ENCODE measurements at regions not wholly inside any gene's neighbourhood (a gene's known extent, or its start where the extent isn't known, plus 50 kb on each side); places are given as distances from the start of the nearest gene placed in this dataset.

GRCh38 chr13:32947411-32948276 is 68.6 kb upstream of the KL start:
- H3K36me3 Mint-ChIP-seq: no peaks in the 10 kb centered on the region
- ChIA-PET CTCF (no interaction called here), POLR2A (no interaction called here)
- H3K4me3 Mint-ChIP-seq: no peak overlapping the region
- no peak overlapping the region for H3K4me3 ChIP-seq (ENCODE audit: low read length)
- DNase-seq: no peak
- H3K36me3 ChIP-seq (ENCODE audit: insufficient read depth, low read length): no peaks in the 10 kb centered on the region
- no peak overlapping the region for H3K27ac ChIP-seq (ENCODE audit: low read depth, low read length)
- H3K9me3 Mint-ChIP-seq: no peaks in the 10 kb centered on the region
- no peaks in the 10 kb centered on the region for H3K4me1 Mint-ChIP-seq
- no peaks in the 10 kb centered on the region for H3K9me3 ChIP-seq (ENCODE audit: low read length)
- no peaks in the 10 kb centered on the region for H3K27me3 ChIP-seq (ENCODE audit: insufficient read depth, low read length, poor library complexity, severe bottlenecking)
- H3K27me3 Mint-ChIP-seq: peaks cover 0 to 3% of the 10 kb centered on the region in 2 donors
- H3K27ac Mint-ChIP-seq: no peak overlapping the region
- no peaks in the 10 kb centered on the region for H3K4me1 ChIP-seq (ENCODE audit: insufficient read depth, low read length)

- no peaks in the 10 kb centered on the region for H3K9me3 ChIP-seq (ENCODE audit: low read length)
- H3K27ac ChIP-seq (ENCODE audit: low read depth, low read length): no peak overlapping the region
- Mint-ChIP-seq H3K36me3 (no peaks in the 10 kb centered on the region), H3K9me3 (no peaks in the 10 kb centered on the region), H3K4me3 (no peak overlapping the region), H3K27ac (no peak overlapping the region), H3K27me3 (peaks cover 0 to 3% of the 10 kb centered on the region in 2 donors), H3K4me1 (no peaks in the 10 kb centered on the region)
- H3K36me3 ChIP-seq (ENCODE audit: insufficient read depth, low read length): no peaks in the 10 kb centered on the region
- POLR2A ChIA-PET: no interaction called here
- H3K4me1 ChIP-seq (ENCODE audit: insufficient read depth, low read length): no peaks in the 10 kb centered on the region
- DNase-seq: no peak
- H3K27me3 ChIP-seq (ENCODE audit: insufficient read depth, low read length, poor library complexity, severe bottlenecking): no peaks in the 10 kb centered on the region
- no peak overlapping the region for H3K4me3 ChIP-seq (ENCODE audit: low read length)
- CTCF ChIA-PET: no interaction called here
Observed at GRCh38 chr13:32949820-32950219, 66.4 kb upstream of the KL start.

DNA sequence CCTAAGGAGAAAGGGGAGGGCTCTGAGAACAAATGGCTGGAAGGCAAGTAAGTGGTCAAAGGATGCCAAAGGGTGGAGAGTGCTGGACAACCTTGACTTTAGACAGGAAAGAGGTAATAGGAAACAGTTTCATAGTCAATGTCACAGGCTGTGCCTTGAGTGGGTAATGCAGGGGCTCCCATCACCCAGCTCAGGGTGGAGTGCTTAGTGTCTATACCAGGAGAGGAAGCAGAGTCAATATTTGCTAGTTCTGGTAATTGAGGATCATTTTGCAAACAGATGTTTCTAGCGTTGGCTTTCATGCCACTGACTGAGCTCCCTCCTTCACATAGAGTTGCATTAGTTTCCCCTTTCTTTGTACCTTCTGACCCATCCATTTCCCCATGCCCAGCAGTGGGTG is 64.6 kb upstream of the KL start:
- Histone ChIP-seq H3K9me3 (ENCODE audit: low read length) (no peaks in the 10 kb centered on the region), H3K4me1 (ENCODE audit: insufficient read depth, low read length) (no peaks in the 10 kb centered on the region), H3K4me3 (ENCODE audit: low read length) (no peak overlapping the region), H3K36me3 (ENCODE audit: insufficient read depth, low read length) (no peaks in the 10 kb centered on the region), H3K27ac (ENCODE audit: low read depth, low read length) (no peak overlapping the region), H3K27me3 (ENCODE audit: insufficient read depth, low read length, poor library complexity, severe bottlenecking) (no peaks in the 10 kb centered on the region)
- H3K36me3 Mint-ChIP-seq: no peaks in the 10 kb centered on the region
- DNase-seq: no peak
- no peaks in the 10 kb centered on the region for H3K4me1 Mint-ChIP-seq
- POLR2A ChIA-PET: no interaction called here
- H3K27me3 Mint-ChIP-seq: peaks cover 0 to 3% of the 10 kb centered on the region in 2 donors
- CTCF ChIA-PET: no interaction called here
- H3K4me3 Mint-ChIP-seq: no peak overlapping the region
- peak overlapping the region in 1 of 8 donors; percentile 46 for H3K27ac Mint-ChIP-seq
- no peaks in the 10 kb centered on the region for H3K9me3 Mint-ChIP-seq

DNA sequence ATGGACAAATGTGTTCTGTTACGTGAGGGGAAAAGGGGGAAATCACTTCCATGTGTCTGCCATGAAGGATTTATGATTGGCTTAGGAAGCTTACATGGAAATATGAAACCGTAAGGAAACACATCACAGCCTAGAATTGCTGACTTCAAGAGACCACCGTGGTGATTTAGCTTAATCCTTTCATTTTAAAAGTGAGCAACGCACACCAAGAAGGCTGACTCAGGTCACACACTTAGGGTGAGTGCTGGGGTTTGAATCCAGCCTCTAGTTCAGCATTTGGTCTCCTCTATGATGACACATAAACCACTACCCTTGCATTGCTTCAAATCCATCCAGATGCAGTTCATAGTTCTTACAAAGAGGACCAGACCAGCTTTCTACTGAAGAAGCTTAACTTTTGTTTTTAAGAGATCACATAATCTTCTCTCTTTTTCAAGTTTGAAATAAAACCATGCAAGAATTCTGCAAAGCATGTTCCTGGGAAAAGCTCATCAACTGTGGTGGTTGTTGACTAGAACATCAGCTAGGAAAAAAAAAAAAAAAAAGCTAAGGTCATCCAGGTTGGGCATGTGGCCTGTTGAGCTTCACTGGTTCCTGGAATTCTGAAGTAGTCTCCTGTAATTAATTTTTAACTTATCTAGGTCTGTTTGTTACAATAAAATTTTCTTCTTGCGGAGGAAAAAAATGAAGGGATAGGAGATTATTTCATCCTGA is 60.2 kb upstream of the KL start:
- ChIA-PET CTCF (interaction anchor here (1.1 to 1.2 kb wide), 2 partner anchors 14 to 18 kb away, joined by 3 to 4 read pairs; no protein-coding TSS in a partner anchor), POLR2A (no interaction called here)
- H3K27me3 Mint-ChIP-seq: peaks cover 0 to 12% of the 10 kb centered on the region in 2 donors
- Histone ChIP-seq H3K27ac (ENCODE audit: low read depth, low read length) (no peak overlapping the region), H3K4me3 (ENCODE audit: low read length) (no peak overlapping the region), H3K4me1 (ENCODE audit: insufficient read depth, low read length) (no peaks in the 10 kb centered on the region), H3K9me3 (ENCODE audit: low read length) (no peaks in the 10 kb centered on the region), H3K36me3 (ENCODE audit: insufficient read depth, low read length) (no peaks in the 10 kb centered on the region), H3K27me3 (ENCODE audit: insufficient read depth, low read length, poor library complexity, severe bottlenecking) (no peaks in the 10 kb centered on the region)
- no peak overlapping the region for H3K27ac Mint-ChIP-seq
- no peaks in the 10 kb centered on the region for H3K4me1 Mint-ChIP-seq
- no peak for DNase-seq
- H3K9me3 Mint-ChIP-seq: no peaks in the 10 kb centered on the region
- no peak overlapping the region for H3K4me3 Mint-ChIP-seq
- no peaks in the 10 kb centered on the region for H3K36me3 Mint-ChIP-seq

GRCh38 chr13:32956595-32956933 is 59.7 kb upstream of the KL start:
- Histone ChIP-seq H3K27me3 (ENCODE audit: insufficient read depth, low read length, poor library complexity, severe bottlenecking) (no peaks in the 10 kb centered on the region), H3K4me1 (ENCODE audit: insufficient read depth, low read length) (no peaks in the 10 kb centered on the region), H3K4me3 (ENCODE audit: low read length) (no peak overlapping the region), H3K27ac (ENCODE audit: low read depth, low read length) (no peak overlapping the region), H3K36me3 (ENCODE audit: insufficient read depth, low read length) (no peaks in the 10 kb centered on the region), H3K9me3 (ENCODE audit: low read length) (no peaks in the 10 kb centered on the region)
- Mint-ChIP-seq H3K4me1 (no peaks in the 10 kb centered on the region), H3K9me3 (no peaks in the 10 kb centered on the region), H3K27ac (no peak overlapping the region), H3K27me3 (peaks cover 0 to 12% of the 10 kb centered on the region in 2 donors), H3K36me3 (no peaks in the 10 kb centered on the region), H3K4me3 (no peak overlapping the region)
- no peak for DNase-seq
- ChIA-PET CTCF (interaction anchor here (1.1 to 1.2 kb wide), 2 partner anchors 13 to 18 kb away, joined by 3 to 4 read pairs; no protein-coding TSS in a partner anchor), POLR2A (no interaction called here)

DNA sequence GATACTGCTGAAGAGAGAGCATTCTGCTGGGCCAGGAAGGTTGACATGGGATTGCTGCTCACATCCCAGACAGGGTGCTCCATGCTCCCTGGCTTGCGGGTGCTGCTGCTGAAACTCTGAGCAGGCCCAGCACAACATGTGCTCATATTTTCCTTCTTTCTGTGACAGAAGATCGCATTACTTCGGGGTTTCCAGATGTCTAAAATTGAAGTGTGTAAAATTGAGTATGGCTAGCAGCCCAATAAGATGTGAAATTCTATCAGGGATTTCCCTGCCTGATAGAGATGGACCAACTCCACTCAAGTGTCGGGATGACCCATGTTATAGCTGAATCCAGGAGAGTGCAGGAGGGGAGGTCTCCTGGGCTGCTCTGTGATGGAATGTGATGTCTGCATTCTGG is 55.6 kb upstream of the KL start:
- no peak overlapping the region for H3K27ac Mint-ChIP-seq
- no peak overlapping the region for H3K4me3 Mint-ChIP-seq
- peaks cover 0 to 9% of the 10 kb centered on the region in 2 donors for H3K27me3 Mint-ChIP-seq
- Histone ChIP-seq H3K9me3 (ENCODE audit: low read length) (no peaks in the 10 kb centered on the region), H3K4me1 (ENCODE audit: insufficient read depth, low read length) (no peaks in the 10 kb centered on the region), H3K27me3 (ENCODE audit: insufficient read depth, low read length, poor library complexity, severe bottlenecking) (no peaks in the 10 kb centered on the region), H3K36me3 (ENCODE audit: insufficient read depth, low read length) (no peaks in the 10 kb centered on the region), H3K4me3 (ENCODE audit: low read length) (no peak overlapping the region), H3K27ac (ENCODE audit: low read depth, low read length) (no peak overlapping the region)
- CTCF ChIA-PET: no interaction called here
- POLR2A ChIA-PET: no interaction called here
- DNase-seq: no peak
- H3K9me3 Mint-ChIP-seq: no peaks in the 10 kb centered on the region
- H3K4me1 Mint-ChIP-seq: no peaks in the 10 kb centered on the region
- H3K36me3 Mint-ChIP-seq: no peaks in the 10 kb centered on the region

- Mint-ChIP-seq H3K4me1 (no peaks in the 10 kb centered on the region), H3K27ac (no peak overlapping the region), H3K4me3 (no peak overlapping the region), H3K36me3 (no peaks in the 10 kb centered on the region), H3K27me3 (peaks cover 0 to 9% of the 10 kb centered on the region in 2 donors), H3K9me3 (peaks cover 0 to 2% (median 0%) of the 10 kb centered on the region in 5 donors)
- Histone ChIP-seq H3K4me1 (ENCODE audit: insufficient read depth, low read length) (no peaks in the 10 kb centered on the region), H3K36me3 (ENCODE audit: insufficient read depth, low read length) (no peaks in the 10 kb centered on the region), H3K27ac (ENCODE audit: low read depth, low read length) (no peak overlapping the region), H3K27me3 (ENCODE audit: insufficient read depth, low read length, poor library complexity, severe bottlenecking) (no peaks in the 10 kb centered on the region), H3K9me3 (ENCODE audit: low read length) (no peaks in the 10 kb centered on the region), H3K4me3 (ENCODE audit: low read length) (no peak overlapping the region)
- no peak for DNase-seq
- ChIA-PET POLR2A (no interaction called here), CTCF (no interaction called here)
Observed at GRCh38 chr13:32961724-32962123, 54.5 kb upstream of the KL start.

GRCh38 chr13:32962342-32962741 is 53.9 kb upstream of the KL start:
- H3K27me3 Mint-ChIP-seq: peaks cover 0 to 8% of the 10 kb centered on the region in 2 donors
- H3K36me3 Mint-ChIP-seq: no peaks in the 10 kb centered on the region
- Histone ChIP-seq H3K9me3 (ENCODE audit: low read length) (no peaks in the 10 kb centered on the region), H3K4me1 (ENCODE audit: insufficient read depth, low read length) (no peaks in the 10 kb centered on the region), H3K36me3 (ENCODE audit: insufficient read depth, low read length) (no peaks in the 10 kb centered on the region), H3K27me3 (ENCODE audit: insufficient read depth, low read length, poor library complexity, severe bottlenecking) (no peaks in the 10 kb centered on the region), H3K27ac (ENCODE audit: low read depth, low read length) (no peak overlapping the region), H3K4me3 (ENCODE audit: low read length) (no peak overlapping the region)
- DNase-seq: no peak
- H3K4me3 Mint-ChIP-seq: no peak overlapping the region
- H3K9me3 Mint-ChIP-seq: peaks cover 0 to 2% (median 0%) of the 10 kb centered on the region in 5 donors
- ChIA-PET CTCF (no interaction called here), POLR2A (no interaction called here)
- H3K4me1 Mint-ChIP-seq: no peaks in the 10 kb centered on the region
- no peak overlapping the region for H3K27ac Mint-ChIP-seq
